Muscle layer of duodenum (tissue), 2 donors: ENCODE measurements at regions not wholly inside any gene's neighbourhood (a gene's known extent, or its start where the extent isn't known, plus 50 kb on each side); places are given as distances from the start of the nearest gene placed in this dataset.

Experiments
- H3K27ac ChIP-seq: one replicate; pipeline ENCODE4 v1.7.0; 2013; ENCODE audit warnings: mild to moderate bottlenecking, low read length
- H3K27me3 ChIP-seq: one replicate; pipeline ENCODE4 v1.7.0; 2013; ENCODE audit warnings: low read depth, mild to moderate bottlenecking, control low read depth, low read length
- H3K36me3 ChIP-seq, 2 donors: one replicate each; pipeline ENCODE4 v1.7.0; 2013; ENCODE audit warnings: low read length in 2 of 2, control low read depth in 1 of 2, mild to moderate bottlenecking in 1 of 2; ENCODE audit not compliant: insufficient read depth in 2 of 2, control insufficient read depth in 1 of 2
- H3K4me1 ChIP-seq, 2 donors: one replicate each; pipeline ENCODE4 v1.7.0; 2013; ENCODE audit warnings: low read length in 2 of 2, mild to moderate bottlenecking in 2 of 2, control low read depth in 1 of 2, moderate library complexity in 1 of 2; ENCODE audit not compliant: insufficient read depth in 2 of 2, control insufficient read depth in 1 of 2
- H3K4me3 ChIP-seq, 2 donors: one replicate each; pipeline ENCODE4 v1.7.0; 2013; ENCODE audit warnings: low read length in 2 of 2, low read depth in 1 of 2, mild to moderate bottlenecking in 1 of 2
- H3K9me3 ChIP-seq, 2 donors: one replicate each; pipeline ENCODE4 v1.7.0; 2013; ENCODE audit warnings: low read length in 2 of 2, control low read depth in 1 of 2, mild to moderate bottlenecking in 1 of 2; ENCODE audit not compliant: control insufficient read depth in 1 of 2
- donor health status: healthy.

DNA sequence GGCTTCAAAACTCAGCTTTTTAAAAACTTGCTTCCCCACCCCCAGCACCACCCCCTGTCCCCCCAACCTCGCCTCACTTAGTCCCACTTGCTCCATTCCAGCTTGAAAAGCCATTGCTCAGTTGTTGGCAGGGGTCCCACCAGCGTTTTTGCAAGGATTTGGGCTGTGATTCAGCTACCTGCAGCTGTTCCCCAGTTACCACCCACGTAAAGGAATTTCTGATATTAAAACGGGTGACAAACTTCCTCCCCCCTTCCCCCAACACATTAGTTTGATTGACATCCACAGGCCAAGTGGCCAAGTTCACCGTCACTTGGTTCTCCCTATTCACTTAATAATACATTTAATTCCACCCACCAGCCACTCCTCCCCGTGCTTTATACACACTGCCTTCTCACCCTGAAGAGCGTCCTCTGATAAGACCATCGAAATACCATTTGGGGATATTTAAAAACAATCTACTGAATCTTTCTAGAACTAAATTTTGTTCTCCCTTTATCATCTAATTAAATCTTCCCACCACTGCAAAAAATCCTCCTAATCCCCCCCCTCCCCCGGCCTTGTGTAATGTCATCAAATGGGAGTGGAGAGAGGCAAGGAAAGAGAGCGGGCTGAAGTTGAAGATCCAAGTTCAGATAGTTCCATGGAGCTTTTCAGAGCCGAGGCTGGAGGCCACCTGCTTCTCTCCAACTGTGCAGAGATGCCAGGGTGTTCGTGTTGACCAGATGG lies 55.1 kb downstream of the SOX9 start:
- no peaks in the 10 kb centered on the region for H3K4me1 ChIP-seq
- H3K4me3 ChIP-seq, result no peak overlapping the region
- H3K36me3 ChIP-seq, result no peaks in the 10 kb centered on the region
- H3K27ac ChIP-seq, result no peak overlapping the region
- no peaks in the 10 kb centered on the region for H3K9me3 ChIP-seq
- no peaks in the 10 kb centered on the region for H3K27me3 ChIP-seq

DNA sequence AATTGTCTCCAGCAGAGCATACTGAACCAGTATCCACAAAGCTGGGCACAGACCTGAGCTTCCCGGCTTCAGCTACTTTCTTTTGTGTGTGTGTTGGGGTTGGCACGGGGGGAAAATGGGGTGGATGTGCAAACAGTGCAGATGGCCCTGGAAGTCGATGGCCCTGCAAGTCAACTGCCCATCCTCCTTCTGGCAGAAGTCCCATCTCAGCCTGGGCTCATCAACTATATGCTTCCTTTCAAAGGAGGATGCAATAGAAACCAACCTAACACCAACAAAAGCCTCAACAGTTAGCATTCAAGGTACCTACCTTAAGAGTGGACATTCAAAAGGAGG lies 55.7 kb downstream of the SOX9 start:
- H3K36me3 ChIP-seq, result no peaks in the 10 kb centered on the region
- no peaks in the 10 kb centered on the region for H3K9me3 ChIP-seq
- H3K27ac ChIP-seq, result no peak overlapping the region

DNA sequence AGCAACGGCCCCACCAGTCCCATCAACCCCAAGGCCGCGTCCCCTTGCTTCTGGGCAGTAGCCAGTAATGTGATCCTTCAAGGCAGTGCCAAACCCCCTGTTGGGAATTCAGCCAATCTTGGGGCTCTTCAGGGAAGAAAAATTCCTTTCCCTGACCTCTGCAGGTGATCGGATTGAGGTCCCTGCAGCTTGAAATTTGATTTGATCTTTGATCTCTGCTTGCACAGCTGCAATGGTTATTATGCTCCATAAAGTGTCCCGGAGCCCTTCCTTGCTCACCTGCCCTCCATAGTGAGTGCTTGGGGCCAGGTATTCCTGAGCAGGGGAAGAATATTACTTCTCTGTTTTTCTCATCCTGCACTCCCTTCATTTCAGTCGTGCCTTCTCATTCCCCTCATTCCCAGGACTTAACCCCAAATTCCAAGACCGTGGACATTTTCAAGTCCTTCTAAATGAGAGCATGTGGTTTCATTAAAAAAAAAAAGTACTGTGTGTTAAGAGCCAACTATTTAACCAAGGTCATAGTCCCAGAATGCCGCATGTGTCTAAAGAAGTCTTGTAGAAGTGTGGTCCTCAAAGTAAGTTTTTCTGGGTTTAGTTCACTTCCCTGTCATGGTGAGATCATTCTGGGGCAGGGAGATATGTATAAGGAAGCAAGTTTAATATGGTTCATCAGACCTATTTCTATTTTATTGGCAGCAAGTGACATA lies 56.3 kb downstream of the SOX9 start:
- no peaks in the 10 kb centered on the region for H3K9me3 ChIP-seq
- H3K4me1 ChIP-seq, result no peaks in the 10 kb centered on the region
- H3K27ac ChIP-seq, result no peak overlapping the region
- no peaks in the 10 kb centered on the region for H3K27me3 ChIP-seq
- H3K4me3 ChIP-seq, result no peak overlapping the region
- H3K36me3 ChIP-seq, result no peaks in the 10 kb centered on the region

More for the DNA sequence above, 55.7 kb downstream of the SOX9 start:
- no peaks in the 10 kb centered on the region for H3K27me3 ChIP-seq
- no peaks in the 10 kb centered on the region for H3K4me1 ChIP-seq
- no peak overlapping the region for H3K4me3 ChIP-seq

DNA sequence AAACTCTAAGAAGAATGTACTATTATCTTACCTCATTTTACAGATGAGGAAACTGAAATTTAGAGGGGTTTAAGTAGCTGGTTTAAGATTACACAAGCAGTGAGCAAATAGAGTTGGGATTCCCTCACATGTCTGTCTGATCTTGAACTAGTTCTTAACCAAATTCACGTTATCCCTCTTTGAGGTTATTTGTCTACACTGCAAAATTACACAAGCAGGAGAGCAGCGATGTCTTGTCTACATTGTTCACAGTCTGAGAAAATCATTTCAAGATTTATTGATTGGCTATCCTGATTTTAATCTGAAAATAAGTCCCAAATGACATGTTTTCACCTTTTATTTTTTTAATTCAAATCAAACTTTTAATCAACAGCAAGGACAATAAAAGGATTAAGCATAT lies 56.9 kb downstream of the SOX9 start:
- no peaks in the 10 kb centered on the region for H3K9me3 ChIP-seq
- no peaks in the 10 kb centered on the region for H3K36me3 ChIP-seq
- no peaks in the 10 kb centered on the region for H3K27me3 ChIP-seq
- no peak overlapping the region for H3K27ac ChIP-seq
- no peak overlapping the region for H3K4me3 ChIP-seq
- no peaks in the 10 kb centered on the region for H3K4me1 ChIP-seq

DNA sequence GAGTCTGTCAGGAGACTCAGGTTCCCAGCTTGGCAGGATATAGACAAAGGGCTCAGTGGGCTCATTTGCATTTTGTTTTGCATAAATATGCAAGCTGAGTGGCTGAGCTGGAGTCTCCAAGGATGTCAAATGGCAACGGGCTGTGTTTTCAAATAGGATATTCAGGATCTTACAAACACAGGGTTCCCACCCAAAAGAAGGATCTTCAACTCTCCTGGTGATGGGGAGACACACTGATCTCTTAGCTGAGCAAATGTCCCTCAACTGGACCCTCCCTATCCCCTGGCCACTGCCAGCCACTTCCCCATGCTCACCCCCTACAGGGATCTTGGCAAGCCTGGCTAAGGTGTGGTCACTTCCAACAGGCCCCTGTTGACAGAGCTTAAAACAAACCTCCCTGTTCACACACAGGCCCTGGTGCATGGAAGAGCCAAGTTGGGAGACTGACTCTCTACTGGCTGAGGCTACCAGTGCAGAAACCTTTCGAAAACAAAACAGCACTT lies 61.6 kb downstream of the SOX9 start:
- no peaks in the 10 kb centered on the region for H3K36me3 ChIP-seq
- H3K9me3 ChIP-seq, result no peaks in the 10 kb centered on the region
- H3K4me3 ChIP-seq, result no peak overlapping the region
- H3K27me3 ChIP-seq, result no peaks in the 10 kb centered on the region
- H3K27ac ChIP-seq, result no peak overlapping the region
- no peaks in the 10 kb centered on the region for H3K4me1 ChIP-seq

DNA sequence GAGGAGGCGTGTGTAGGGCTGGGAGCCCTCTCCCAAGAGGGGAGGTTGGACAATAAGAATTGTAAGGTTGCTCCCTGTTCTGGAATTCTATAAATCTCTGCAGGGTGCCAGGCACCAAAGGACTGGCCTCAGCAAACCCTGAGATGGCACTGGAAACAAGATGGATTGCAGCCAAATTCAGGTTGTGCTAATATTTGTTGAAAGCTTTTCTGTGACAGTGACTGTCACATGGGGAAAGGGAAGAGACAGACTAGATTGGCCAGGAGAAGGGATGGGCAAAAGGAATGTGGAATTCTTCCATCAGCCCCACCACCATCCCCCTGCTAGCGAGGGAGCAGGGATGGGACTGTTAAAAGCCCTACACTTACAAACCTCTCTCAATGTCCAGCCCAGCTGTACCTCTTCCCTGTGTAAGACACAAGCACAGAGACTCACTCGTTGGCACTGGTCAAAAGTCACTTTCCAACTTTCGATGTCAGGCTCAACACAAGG lies 62.4 kb downstream of the SOX9 start:
- Histone ChIP-seq H3K36me3 (no peaks in the 10 kb centered on the region), H3K9me3 (no peaks in the 10 kb centered on the region), H3K4me3 (no peak overlapping the region), H3K4me1 (no peaks in the 10 kb centered on the region), H3K27ac (no peak overlapping the region), H3K27me3 (no peaks in the 10 kb centered on the region)

DNA sequence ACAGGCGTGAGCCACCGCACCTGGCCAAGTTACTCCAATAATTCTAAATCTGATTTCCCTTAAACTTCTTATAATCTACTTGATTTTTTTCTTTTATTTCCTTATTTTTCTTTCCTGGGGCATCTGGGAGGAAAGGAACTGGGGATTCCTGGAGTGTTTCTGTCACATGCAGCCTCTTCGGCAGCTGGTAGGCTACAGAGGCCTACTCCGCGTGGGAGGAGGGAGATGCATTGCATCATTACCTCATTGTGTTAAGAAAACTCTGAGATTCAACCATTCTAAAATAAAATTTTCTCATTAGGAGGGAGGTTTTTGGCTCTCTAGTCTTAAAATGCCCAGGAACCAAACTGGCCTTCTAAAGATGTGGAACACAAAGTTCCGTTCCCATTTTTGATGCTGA lies 64.0 kb downstream of the SOX9 start:
- no peak overlapping the region for H3K27ac ChIP-seq
- no peaks in the 10 kb centered on the region for H3K36me3 ChIP-seq
- H3K4me1 ChIP-seq, result no peaks in the 10 kb centered on the region
- no peaks in the 10 kb centered on the region for H3K27me3 ChIP-seq
- no peak overlapping the region for H3K4me3 ChIP-seq
- H3K9me3 ChIP-seq, result no peaks in the 10 kb centered on the region

DNA sequence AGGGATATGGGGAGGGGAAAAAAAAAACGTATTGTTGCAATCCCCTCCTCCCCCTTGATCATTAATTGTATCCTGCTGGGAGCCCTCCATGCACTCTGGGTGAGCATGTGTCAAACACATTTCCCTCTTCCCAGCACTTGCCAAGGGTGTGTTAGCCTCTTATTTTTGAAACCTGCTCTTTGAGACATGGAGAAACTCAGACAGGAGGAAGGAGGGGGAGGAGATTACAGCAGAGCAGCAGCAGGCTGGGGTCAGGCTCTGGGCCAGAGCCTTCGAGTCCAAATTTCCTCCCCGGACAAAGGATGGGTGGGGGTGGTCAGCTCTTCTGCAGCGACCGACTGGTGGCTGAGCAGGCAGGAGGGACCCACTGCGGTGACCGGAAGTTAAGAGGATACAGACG lies 64.7 kb downstream of the SOX9 start:
- Histone ChIP-seq H3K4me3 (no peak overlapping the region), H3K9me3 (no peaks in the 10 kb centered on the region), H3K27ac (no peak overlapping the region), H3K27me3 (no peaks in the 10 kb centered on the region), H3K4me1 (no peaks in the 10 kb centered on the region), H3K36me3 (no peaks in the 10 kb centered on the region)

DNA sequence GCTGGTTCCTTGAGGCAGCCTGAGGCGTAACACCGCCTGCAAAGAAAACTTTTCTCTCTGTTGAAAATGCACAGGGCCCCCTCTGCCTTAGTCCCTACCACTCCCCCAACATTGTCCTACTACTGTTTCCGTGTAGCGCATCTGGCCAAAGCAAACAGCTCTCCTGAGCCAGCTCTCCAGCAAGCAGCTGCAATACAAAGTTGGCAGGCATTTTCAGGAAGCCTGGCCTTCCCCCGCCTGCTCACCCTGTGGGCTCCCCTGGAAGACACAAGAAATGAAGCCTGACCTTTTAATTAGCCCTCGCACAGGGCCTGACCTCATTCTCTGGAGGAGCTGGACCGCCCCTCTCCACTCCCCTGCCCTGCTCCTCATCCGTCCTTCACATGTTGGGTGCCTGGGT lies 66.7 kb downstream of the SOX9 start:
- H3K27me3 ChIP-seq, result no peaks in the 10 kb centered on the region
- no peak overlapping the region for H3K4me3 ChIP-seq
- no peak overlapping the region for H3K27ac ChIP-seq
- H3K36me3 ChIP-seq, result no peaks in the 10 kb centered on the region
- H3K4me1 ChIP-seq, result no peaks in the 10 kb centered on the region
- H3K9me3 ChIP-seq, result no peaks in the 10 kb centered on the region

DNA sequence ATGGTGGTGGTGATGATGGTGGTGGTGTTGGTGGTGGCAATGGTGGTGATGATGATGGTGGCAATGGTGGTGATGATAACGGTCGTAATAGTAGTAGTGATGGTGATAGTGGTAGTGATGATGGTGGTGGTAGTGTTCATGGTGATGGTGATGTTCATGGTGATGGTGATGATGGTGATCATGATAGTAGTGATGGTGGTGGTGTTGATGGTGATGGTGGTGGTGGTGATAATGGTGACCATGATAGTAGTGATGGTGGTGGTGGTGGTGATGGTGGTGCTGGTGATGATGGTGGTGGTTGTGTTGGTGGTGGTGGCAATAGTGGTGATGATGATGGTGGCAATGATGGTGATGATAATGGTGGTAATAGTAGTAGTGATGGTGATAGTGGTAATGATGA lies 68.0 kb downstream of the SOX9 start:
- Histone ChIP-seq H3K36me3 (no peaks in the 10 kb centered on the region), H3K27me3 (no peaks in the 10 kb centered on the region), H3K4me3 (no peak overlapping the region), H3K9me3 (no peaks in the 10 kb centered on the region), H3K4me1 (no peaks in the 10 kb centered on the region), H3K27ac (no peak overlapping the region)

DNA sequence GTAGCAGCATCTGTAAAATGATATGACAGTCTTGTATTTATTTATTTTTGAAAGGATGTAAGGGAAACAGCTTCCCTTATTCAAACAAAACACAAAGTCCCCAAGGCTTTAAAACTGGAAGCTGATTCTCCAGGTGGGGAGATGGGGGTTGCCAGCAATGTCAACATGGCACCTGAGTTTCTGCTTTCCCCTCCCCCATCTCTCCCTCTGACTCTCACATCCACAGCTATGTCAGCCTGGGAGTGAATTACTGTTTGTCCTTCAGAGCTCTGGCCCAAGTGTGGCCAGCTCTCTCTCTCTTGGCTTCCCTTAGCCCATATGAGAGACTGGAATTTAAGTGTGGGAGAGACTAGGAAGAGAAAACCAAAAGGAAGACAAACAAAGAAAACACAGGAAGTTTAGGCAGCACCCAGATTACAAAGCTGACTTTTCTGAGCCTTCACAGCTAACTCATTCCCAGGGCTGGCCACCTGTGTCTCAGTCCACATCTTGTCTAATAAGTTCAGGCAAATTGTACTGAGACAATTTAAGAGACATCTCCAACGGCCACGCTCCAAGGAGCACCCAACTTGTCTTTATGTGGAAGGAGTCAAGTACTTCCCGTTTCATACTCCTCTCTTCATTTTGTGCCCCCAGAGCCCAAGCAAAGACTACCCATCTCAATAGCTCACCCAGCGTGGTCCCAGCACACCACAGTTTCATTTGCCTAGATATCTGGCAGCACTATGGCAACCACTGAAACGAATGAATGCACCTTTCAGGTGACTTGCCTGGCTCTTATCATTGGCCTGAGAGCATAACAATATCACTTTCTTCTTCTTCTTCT lies 69.2 kb downstream of the SOX9 start:
- H3K27ac ChIP-seq, result no peak overlapping the region
- H3K36me3 ChIP-seq, result no peaks in the 10 kb centered on the region
- no peaks in the 10 kb centered on the region for H3K4me1 ChIP-seq
- no peak overlapping the region for H3K4me3 ChIP-seq
- H3K27me3 ChIP-seq, result no peaks in the 10 kb centered on the region
- no peaks in the 10 kb centered on the region for H3K9me3 ChIP-seq
